Hepatocyte (in vitro differentiated cells): ENCODE measurements at regions not wholly inside any gene's neighbourhood (a gene's known extent, or its start where the extent isn't known, plus 50 kb on each side); places are given as distances from the start of the nearest gene placed in this dataset.

ENCODE experiments used
- DNase-seq: peaks from one replicate; pipeline ENCODE4 v3.0.0-alpha.2; 2016; ENCODE audit warnings: low spot score
- H2AFZ ChIP-seq: fragments of 200-600 bp; sonication (generic); 2 replicates; pipeline ENCODE4 v1.6.0; 2016; ENCODE audit warnings: antibody characterized with exemption, mild to moderate bottlenecking
- H3K27ac ChIP-seq: fragments of 200-600 bp; sonication (generic); 2 replicates; pipeline ENCODE4 v1.5.1; 2016; ENCODE audit warnings: mild to moderate bottlenecking
- H3K27me3 ChIP-seq: fragments of 200-600 bp; sonication (generic); 2 replicates; pipeline ENCODE4 v1.6.1; 2016
- H3K36me3 ChIP-seq: fragments of 200-600 bp; sonication (generic); replicated peaks from 2 replicates; pipeline ENCODE4 v1.5.1; 2016; ENCODE audit warnings: low read depth; ENCODE audit not compliant: insufficient read depth
- H3K4me1 ChIP-seq: fragments of 200-600 bp; sonication (generic); 2 replicates; pipeline ENCODE4 v1.5.1; 2016; ENCODE audit warnings: mild to moderate bottlenecking, moderate library complexity; ENCODE audit not compliant: insufficient read depth
- H3K4me2 ChIP-seq: fragments of 200-600 bp; sonication (generic); 2 replicates; pipeline ENCODE4 v1.6.0; 2016
- H3K4me3 ChIP-seq: fragments of 200-600 bp; sonication (generic); 2 replicates; pipeline ENCODE4 v1.5.1; 2016; ENCODE audit warnings: mild to moderate bottlenecking
- H3K79me2 ChIP-seq: fragments of 200-600 bp; sonication (generic); 2 replicates; pipeline ENCODE4 v1.6.0; 2017; ENCODE audit warnings: mild to moderate bottlenecking
- H3K9me2 ChIP-seq: fragments of 200-600 bp; sonication (generic); replicated peaks from 2 replicates; pipeline ENCODE4 v1.6.0; 2017; ENCODE audit warnings: mild to moderate bottlenecking; ENCODE audit not compliant: insufficient read depth
- H3K9me3 ChIP-seq: fragments of 200-600 bp; sonication (generic); 2 replicates; pipeline ENCODE4 v1.5.1; 2016; ENCODE audit warnings: low read depth, mild to moderate bottlenecking
- H4K20me1 ChIP-seq: fragments of 200-600 bp; sonication (generic); 2 replicates; pipeline ENCODE4 v1.6.0; 2016; ENCODE audit warnings: mild to moderate bottlenecking; ENCODE audit not compliant: insufficient read depth, poor library complexity, severe bottlenecking
- CTCF ChIP-seq: fragments of 200-600 bp; sonication (generic); IDR thresholded peaks from 2 replicates; pipeline ENCODE4 v1.5.1; 2016; ENCODE audit warnings: antibody characterized with exemption, mild to moderate bottlenecking; ENCODE audit not compliant: poor library complexity
- EZH2 ChIP-seq: fragments of 200-600 bp; sonication (generic); IDR thresholded peaks from 2 replicates; pipeline ENCODE4 v1.6.1; 2016; ENCODE audit warnings: antibody characterized with exemption, mild to moderate bottlenecking, borderline replicate concordance
- EZH2phosphoT487 ChIP-seq: fragments of 200-600 bp; sonication (generic); IDR thresholded peaks from one replicate; pipeline ENCODE4 v1.6.1; 2018; ENCODE audit warnings: antibody characterized with exemption, mild to moderate bottlenecking, low read depth, moderate library complexity; ENCODE audit not compliant: unreplicated experiment, severe bottlenecking
- WGBS: methylation state at CpG from one replicate; pipeline ENCODE4 v1.1.6; 2016; ENCODE audit warnings: low lambda C conversion rate; ENCODE audit errors: missing lambda C conversion rate; 5-methylcytosine and 5-hydroxymethylcytosine counted together

- no peaks in the 10 kb centered on the region for H3K79me2 ChIP-seq
- peaks cover 48% of the 10 kb centered on the region for H3K4me1 ChIP-seq
- H3K4me3 ChIP-seq, result no peak overlapping the region
- H3K27me3 ChIP-seq, result no peaks in the 10 kb centered on the region
- H3K9me3 ChIP-seq, result no peaks in the 10 kb centered on the region
- peak overlapping the region; percentile 68 for H3K4me2 ChIP-seq
- H3K9me2 ChIP-seq, result no peaks in the 10 kb centered on the region
- WGBS, result 74% methylated on average over 14 of the region's 14 CpGs
- H3K27ac ChIP-seq, result peak overlapping the region; percentile 97
- TF ChIP-seq EZH2, result no peak
- TF ChIP-seq EZH2phosphoT487, result no peak
- peak; percentile 30 for TF ChIP-seq CTCF
- peak; percentile 90 for DNase-seq
- no peaks in the 10 kb centered on the region for H3K36me3 ChIP-seq
- no peak overlapping the region for H2AFZ ChIP-seq
- H4K20me1 ChIP-seq, result no peaks in the 10 kb centered on the region
Measured at GRCh38 chr2:8627692-8628085, 54.2 kb upstream of the ID2 start.

- H3K79me2 ChIP-seq, result no peaks in the 10 kb centered on the region
- no peaks in the 10 kb centered on the region for H4K20me1 ChIP-seq
- peak overlapping the region; percentile 56 for H3K4me2 ChIP-seq
- no peak overlapping the region for H2AFZ ChIP-seq
- no peak overlapping the region for H3K4me3 ChIP-seq
- 70% methylated on average over 18 of the region's 18 CpGs for WGBS
- H3K27me3 ChIP-seq, result no peaks in the 10 kb centered on the region
- H3K27ac ChIP-seq, result peak overlapping the region; percentile 97
- H3K9me2 ChIP-seq, result no peaks in the 10 kb centered on the region
- H3K9me3 ChIP-seq, result no peaks in the 10 kb centered on the region
- DNase-seq, result peak; percentile 54
- TF ChIP-seq EZH2phosphoT487, result no peak
- peak; percentile 17 for TF ChIP-seq CTCF
- no peak for TF ChIP-seq EZH2
- H3K4me1 ChIP-seq, result peaks cover 51% of the 10 kb centered on the region
- no peaks in the 10 kb centered on the region for H3K36me3 ChIP-seq
Measured at GRCh38 chr2:8628179-8628865, 53.5 kb upstream of the ID2 start.

- H3K27me3 ChIP-seq, result no peaks in the 10 kb centered on the region
- no peak for DNase-seq
- H3K36me3 ChIP-seq, result no peaks in the 10 kb centered on the region
- TF ChIP-seq CTCF, result peak; percentile 1
- no peak for TF ChIP-seq EZH2phosphoT487
- H3K4me3 ChIP-seq, result no peak overlapping the region
- no peak overlapping the region for H3K4me2 ChIP-seq
- peak overlapping the region; percentile 97 for H3K27ac ChIP-seq
- no peaks in the 10 kb centered on the region for H4K20me1 ChIP-seq
- no peaks in the 10 kb centered on the region for H3K9me3 ChIP-seq
- WGBS, result 99% methylated on average over 6 of the region's 6 CpGs
- no peak overlapping the region for H2AFZ ChIP-seq
- H3K9me2 ChIP-seq, result no peaks in the 10 kb centered on the region
- H3K79me2 ChIP-seq, result no peaks in the 10 kb centered on the region
- H3K4me1 ChIP-seq, result peaks cover 54% of the 10 kb centered on the region
Measured at GRCh38 chr2:8628866-8629209, 53.0 kb upstream of the ID2 start.

- no peaks in the 10 kb centered on the region for H3K9me3 ChIP-seq
- no peak overlapping the region for H3K4me2 ChIP-seq
- no peak for TF ChIP-seq CTCF
- TF ChIP-seq EZH2, result no peak
- no peak for TF ChIP-seq EZH2phosphoT487
- no peak overlapping the region for H3K4me3 ChIP-seq
- DNase-seq, result no peak
- no peaks in the 10 kb centered on the region for H3K9me2 ChIP-seq
- no peaks in the 10 kb centered on the region for H4K20me1 ChIP-seq
- peak overlapping the region; percentile 97 for H3K27ac ChIP-seq
- WGBS, result 68% methylated on average over 4 of the region's 4 CpGs
- no peaks in the 10 kb centered on the region for H3K79me2 ChIP-seq
- H3K36me3 ChIP-seq, result no peaks in the 10 kb centered on the region
- peaks cover 54% of the 10 kb centered on the region for H3K4me1 ChIP-seq
- no peaks in the 10 kb centered on the region for H3K27me3 ChIP-seq
- H2AFZ ChIP-seq, result no peak overlapping the region
Measured at GRCh38 chr2:8629402-8629801, 52.5 kb upstream of the ID2 start.
